ENCODE measurements at regions not wholly inside any gene's neighbourhood (a gene's known extent, or its start where the extent isn't known, plus 50 kb on each side); places are given as distances from the start of the nearest gene placed in this dataset.

- TF ChIP-seq, protein P1, sequence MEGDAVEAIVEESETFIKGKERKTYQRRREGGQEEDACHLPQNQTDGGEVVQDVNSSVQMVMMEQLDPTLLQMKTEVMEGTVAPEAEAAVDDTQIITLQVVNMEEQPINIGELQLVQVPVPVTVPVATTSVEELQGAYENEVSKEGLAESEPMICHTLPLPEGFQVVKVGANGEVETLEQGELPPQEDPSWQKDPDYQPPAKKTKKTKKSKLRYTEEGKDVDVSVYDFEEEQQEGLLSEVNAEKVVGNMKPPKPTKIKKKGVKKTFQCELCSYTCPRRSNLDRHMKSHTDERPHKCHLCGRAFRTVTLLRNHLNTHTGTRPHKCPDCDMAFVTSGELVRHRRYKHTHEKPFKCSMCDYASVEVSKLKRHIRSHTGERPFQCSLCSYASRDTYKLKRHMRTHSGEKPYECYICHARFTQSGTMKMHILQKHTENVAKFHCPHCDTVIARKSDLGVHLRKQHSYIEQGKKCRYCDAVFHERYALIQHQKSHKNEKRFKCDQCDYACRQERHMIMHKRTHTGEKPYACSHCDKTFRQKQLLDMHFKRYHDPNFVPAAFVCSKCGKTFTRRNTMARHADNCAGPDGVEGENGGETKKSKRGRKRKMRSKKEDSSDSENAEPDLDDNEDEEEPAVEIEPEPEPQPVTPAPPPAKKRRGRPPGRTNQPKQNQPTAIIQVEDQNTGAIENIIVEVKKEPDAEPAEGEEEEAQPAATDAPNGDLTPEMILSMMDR (IDR thresholded peaks at IDR 0.05; ENCODE audit: insufficient read depth, low read depth, low read length) = no peak
- no peak for TF ChIP-seq EZH2 (IDR thresholded peaks at IDR 0.05; ENCODE audit: insufficient read depth, low read length)
Observed at GRCh38 chr5:107146901-107147300, 523.8 kb downstream of the EFNA5 start.

All from astrocyte (in vitro differentiated cells and primary cell).